GM18505 (cell line): ENCODE measurements at regions not wholly inside any gene's neighbourhood (a gene's known extent, or its start where the extent isn't known, plus 50 kb on each side); places are given as distances from the start of the nearest gene placed in this dataset.
"Not testable (repeated sequence)": the region's sequence is repeated elsewhere in the genome, so short reads cannot be mapped to it uniquely, and the experiment has no call there.

Experiments
- ATAC-seq: cut with Tn5 transposase; IDR thresholded peaks from one replicate; pipeline ENCODE4 v1.9.1; 2021; ENCODE audit not compliant: unreplicated experiment
- POLR2A ChIP-seq: IDR thresholded peaks from 4 replicates; pipeline ENCODE4 v1.6.1; 2011; ENCODE audit warnings: borderline replicate concordance; ENCODE audit not compliant: insufficient read depth, insufficient read length; ENCODE audit errors: extremely low read depth

- ATAC-seq = no peak
- TF ChIP-seq POLR2A = no peak
Measured at GRCh38 chr6:22737331-22737730, 168.0 kb downstream of the HDGFL1 start.

DNA sequence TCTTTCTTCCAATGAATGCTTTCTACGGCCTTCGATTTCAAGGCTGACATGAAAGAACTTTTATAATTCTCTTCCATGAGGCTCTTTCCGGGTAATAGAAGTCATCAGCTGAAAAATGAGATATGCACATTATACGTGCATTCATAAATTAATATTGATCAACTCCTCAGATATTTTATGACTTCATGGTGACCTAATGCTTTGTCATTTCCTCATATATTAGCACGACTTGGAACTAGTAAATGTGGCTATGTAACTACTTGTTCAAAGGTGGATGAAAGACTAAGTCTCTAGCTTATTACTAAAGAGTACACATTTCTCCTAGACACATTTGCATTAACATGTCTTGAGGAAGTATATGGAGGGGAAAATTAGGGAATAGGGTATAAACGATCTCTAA, 168.8 kb downstream of the HDGFL1 start:
- no peak for ATAC-seq
- no peak for TF ChIP-seq POLR2A

DNA sequence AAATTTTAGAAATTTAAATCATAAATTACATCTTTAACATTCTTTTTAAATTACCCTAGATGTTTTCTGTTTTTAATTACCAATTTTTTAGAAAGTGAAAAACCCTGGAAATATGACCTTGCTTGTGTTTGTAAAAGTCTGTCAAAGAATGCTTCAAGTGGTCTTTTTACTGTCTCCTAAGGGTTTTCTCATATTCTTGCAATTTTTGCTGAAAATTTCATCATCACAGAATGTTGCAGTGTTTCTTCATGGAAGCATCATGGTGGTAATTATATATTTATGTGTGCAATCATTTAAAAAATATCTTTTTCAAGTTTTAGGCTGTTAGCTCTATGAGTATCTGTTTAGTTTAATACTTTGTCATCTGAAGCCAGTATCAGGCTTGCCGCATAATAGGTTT, 178.2 kb downstream of the HDGFL1 start:
- ATAC-seq = no peak
- no peak for TF ChIP-seq POLR2A

GRCh38 chr6:22748681-22749080, 179.3 kb downstream of the HDGFL1 start:
- TF ChIP-seq POLR2A = no peak
- ATAC-seq = no peak

DNA sequence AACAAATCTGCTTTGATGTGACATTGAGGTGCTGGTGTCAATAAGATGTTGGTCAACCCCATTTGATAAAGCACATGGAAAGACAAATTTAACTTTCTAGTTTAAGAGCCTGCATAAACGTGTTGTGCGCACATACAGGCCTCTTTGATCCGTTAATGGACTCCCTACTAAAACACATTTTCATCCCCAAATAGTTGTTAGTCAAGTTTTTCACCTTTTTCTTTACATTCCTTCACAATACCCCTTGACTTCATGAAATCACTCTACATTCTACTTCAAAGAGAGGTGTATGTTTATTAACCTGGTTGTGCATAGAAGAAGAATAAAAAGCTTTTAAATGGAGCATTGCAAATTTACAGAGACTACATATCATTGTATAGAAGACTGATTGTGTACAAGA, 180.3 kb downstream of the HDGFL1 start:
- ATAC-seq = no peak

GRCh38 chr6:22751223-22751622, 181.9 kb downstream of the HDGFL1 start:
- no peak for ATAC-seq
- TF ChIP-seq POLR2A = no peak

More for the DNA sequence above, 180.3 kb downstream of the HDGFL1 start:
- no peak for TF ChIP-seq POLR2A

GRCh38 chr6:22752522-22752921, 183.2 kb downstream of the HDGFL1 start:
- ATAC-seq = no peak
- no peak for TF ChIP-seq POLR2A

- TF ChIP-seq POLR2A = no peak
- no peak for ATAC-seq
Measured at GRCh38 chr6:22754061-22754460, 184.7 kb downstream of the HDGFL1 start.

DNA sequence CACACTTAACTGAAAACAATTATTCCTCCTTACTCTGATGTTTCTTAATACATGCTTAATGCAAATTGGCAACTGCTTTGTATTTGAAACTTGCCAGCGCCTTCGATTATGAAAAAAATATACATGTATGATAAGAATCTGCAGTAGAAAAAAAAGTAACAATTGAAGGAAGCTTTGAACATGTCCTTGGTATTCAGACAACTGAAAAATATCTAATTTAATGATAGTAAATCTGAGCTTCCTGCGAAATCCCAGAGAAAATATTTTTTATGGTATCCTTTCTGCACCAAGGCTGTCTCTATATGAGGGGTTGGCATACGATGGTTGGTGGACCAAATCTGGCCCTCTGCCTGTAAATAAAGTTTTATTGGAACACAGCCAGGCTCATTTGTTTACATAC, 186.2 kb downstream of the HDGFL1 start:
- ATAC-seq = no peak
- no peak for TF ChIP-seq POLR2A

DNA sequence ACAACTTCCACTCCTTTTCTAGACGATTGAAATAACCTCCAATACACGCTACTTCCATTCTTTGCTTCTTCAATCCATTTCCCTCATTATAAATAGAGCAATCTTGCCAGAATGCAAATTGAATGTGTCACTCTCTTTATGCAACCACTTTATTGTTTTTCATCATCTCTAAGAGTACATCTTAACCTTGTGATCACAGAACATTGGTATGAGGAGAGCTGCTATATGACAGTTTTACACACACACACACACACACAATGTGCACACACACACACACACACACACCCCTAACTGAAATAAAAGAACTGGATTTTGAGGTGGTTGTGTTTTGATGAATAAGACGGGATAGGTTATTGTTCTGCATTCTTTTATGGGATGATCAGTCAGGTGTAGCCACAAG, 187.0 kb downstream of the HDGFL1 start:
- no peak for ATAC-seq
- no peak for TF ChIP-seq POLR2A

DNA sequence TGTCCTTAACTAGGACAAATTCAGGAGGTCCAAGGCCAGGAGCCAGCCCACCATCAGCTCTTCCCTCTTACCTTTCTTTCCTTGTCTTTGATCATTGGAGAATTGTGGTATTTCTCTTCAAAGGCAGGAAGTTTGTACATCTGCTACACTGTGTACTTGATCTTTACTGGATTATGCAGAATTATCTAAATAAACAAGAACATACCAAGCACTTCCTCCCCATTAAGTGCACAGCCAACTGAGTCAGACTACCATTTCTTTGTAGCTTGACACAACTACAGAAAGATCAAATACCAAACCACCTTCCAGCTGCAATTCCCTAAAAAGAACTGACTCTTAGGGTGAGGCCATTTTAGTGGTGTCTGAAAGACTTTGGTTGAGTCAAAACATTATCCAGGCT, 195.1 kb downstream of the HDGFL1 start:
- ATAC-seq = no peak

DNA sequence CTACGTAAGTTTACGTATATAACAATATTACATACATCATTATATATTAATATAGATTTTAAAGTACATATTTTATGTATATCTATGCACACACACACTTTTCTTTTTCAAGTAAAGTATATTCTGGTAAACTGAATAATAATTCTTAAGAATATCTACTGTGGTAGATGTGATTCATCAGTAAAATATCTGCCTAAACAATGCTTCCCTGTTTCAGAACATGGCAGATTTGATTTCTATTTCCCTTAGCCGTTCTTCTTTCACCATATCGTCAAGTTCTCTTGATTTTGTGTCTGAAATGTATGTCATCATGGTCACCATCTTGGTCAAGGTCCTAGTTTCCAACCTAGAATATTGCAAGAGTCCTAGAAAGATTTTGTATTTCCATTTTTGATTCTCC, 195.6 kb downstream of the HDGFL1 start:
- no peak for ATAC-seq

More for the DNA sequence above, 195.1 kb downstream of the HDGFL1 start:
- no peak for TF ChIP-seq POLR2A

GRCh38 chr6:22766979-22767378, 197.6 kb downstream of the HDGFL1 start:
- no peak for ATAC-seq
- no peak for TF ChIP-seq POLR2A

More for the DNA sequence above, 195.6 kb downstream of the HDGFL1 start:
- TF ChIP-seq POLR2A = no peak

DNA sequence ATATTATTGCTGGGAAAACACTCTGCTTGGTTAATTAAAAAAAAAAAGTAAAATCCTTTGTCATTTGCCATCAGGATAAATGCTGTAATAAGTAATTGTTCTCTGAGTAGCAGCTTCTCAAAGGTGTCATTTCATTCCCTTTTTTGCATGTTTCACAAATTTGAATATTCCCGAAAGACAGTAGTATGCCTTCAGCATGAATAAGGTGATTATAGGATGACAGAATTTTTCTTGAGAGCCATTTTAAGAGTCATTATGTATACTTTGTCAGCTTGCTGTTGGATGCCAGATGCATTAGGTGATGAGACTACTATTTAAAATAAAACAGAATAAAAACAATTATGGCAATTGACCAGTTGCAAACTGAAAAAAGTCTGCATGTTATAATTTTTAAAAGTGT, 200.7 kb downstream of the HDGFL1 start:
- no peak for ATAC-seq
- no peak for TF ChIP-seq POLR2A

- no peak for TF ChIP-seq POLR2A
- no peak for ATAC-seq
Measured at GRCh38 chr6:22774129-22774528, 204.8 kb downstream of the HDGFL1 start.

- not testable (repeated sequence) for ATAC-seq
Measured at GRCh38 chr6:22778438-22778837, 209.1 kb downstream of the HDGFL1 start.

DNA sequence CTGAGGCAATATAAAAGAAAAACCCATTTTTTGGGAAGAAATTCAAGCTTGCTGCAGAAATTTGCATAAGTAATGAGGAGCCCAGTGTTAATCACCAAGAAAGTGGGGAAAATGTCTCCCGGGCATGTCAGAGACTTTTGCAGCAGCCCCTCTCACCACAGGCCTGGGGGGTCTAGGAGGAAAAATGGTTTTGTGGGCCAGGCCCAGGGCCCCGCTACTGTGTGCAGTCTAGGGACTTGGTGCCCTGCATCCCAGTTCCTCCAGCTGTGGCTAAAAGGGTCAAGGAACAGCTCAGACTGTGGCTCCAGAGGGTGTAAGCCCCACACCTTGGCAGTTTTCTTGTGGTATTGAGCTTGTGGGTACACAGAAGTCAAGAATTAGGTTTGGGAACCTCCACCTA, 209.7 kb downstream of the HDGFL1 start:
- no peak for ATAC-seq
- no peak for TF ChIP-seq POLR2A

DNA sequence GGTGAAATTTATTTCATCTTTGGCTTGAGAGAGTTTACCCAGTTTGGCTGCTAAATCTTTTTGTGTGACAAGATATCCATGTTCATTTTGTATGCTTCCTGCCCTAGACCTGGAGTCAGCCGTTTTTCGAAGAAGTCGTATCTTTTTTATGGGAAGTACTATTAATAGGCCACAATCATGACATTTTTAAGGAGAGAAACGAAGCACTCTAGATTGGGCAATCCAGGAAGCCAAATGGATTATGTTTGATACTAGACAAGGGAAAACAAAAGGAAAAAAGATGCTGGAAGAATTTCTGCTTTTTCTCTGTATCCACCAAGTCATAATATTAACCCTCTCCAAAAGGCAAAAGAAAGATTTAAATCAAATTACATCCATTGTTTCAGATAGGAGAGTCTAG, 214.6 kb downstream of the HDGFL1 start:
- TF ChIP-seq POLR2A = no peak
- ATAC-seq = no peak
